ENCODE measurements at regions not wholly inside any gene's neighbourhood (a gene's known extent, or its start where the extent isn't known, plus 50 kb on each side); places are given as distances from the start of the nearest gene placed in this dataset.

DNA sequence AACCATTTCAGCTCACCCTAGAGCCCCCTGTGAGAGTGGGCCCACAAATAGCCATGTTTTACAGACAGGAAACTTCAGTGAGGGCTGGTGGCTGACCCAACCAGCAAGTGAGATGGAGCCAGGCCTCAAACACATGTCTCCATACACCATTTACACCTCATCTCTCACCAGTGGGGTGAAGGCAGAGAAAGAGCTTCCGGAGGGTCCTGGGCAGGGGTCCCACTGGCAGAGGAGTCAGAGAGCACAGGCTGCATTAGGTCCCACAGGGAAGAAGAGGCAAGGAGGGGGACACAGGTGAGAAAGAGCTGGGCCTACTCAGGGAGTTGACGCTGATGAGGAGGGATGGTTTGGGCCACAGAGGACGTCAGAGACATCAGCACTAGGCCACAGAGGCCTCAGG lies 172.6 kb downstream of the VEGFA start:
- Histone ChIP-seq H3K4me3 (no peak overlapping the region), H3K36me3 (no peaks in the 10 kb centered on the region), H3K4me1 (no peaks in the 10 kb centered on the region), H3K27me3 (no peaks in the 10 kb centered on the region), H3K27ac (no peak overlapping the region), H3K9me3 (peaks cover 5% of the 10 kb centered on the region)
- 92% methylated on average over 3 of the region's 3 CpGs for WGBS
- no peak for DNase-seq (ENCODE audit: low spot score in 2 of 2)
- TF ChIP-seq EP300 (IDR thresholded peaks at IDR 0.05): no peak
- TF ChIP-seq POLR2A (IDR thresholded peaks at IDR 0.05): no peak
- TF ChIP-seq, protein P1, sequence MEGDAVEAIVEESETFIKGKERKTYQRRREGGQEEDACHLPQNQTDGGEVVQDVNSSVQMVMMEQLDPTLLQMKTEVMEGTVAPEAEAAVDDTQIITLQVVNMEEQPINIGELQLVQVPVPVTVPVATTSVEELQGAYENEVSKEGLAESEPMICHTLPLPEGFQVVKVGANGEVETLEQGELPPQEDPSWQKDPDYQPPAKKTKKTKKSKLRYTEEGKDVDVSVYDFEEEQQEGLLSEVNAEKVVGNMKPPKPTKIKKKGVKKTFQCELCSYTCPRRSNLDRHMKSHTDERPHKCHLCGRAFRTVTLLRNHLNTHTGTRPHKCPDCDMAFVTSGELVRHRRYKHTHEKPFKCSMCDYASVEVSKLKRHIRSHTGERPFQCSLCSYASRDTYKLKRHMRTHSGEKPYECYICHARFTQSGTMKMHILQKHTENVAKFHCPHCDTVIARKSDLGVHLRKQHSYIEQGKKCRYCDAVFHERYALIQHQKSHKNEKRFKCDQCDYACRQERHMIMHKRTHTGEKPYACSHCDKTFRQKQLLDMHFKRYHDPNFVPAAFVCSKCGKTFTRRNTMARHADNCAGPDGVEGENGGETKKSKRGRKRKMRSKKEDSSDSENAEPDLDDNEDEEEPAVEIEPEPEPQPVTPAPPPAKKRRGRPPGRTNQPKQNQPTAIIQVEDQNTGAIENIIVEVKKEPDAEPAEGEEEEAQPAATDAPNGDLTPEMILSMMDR (IDR thresholded peaks at IDR 0.05): no peak
- no peak for TF ChIP-seq POLR2AphosphoS5 (IDR thresholded peaks at IDR 0.05)

DNA sequence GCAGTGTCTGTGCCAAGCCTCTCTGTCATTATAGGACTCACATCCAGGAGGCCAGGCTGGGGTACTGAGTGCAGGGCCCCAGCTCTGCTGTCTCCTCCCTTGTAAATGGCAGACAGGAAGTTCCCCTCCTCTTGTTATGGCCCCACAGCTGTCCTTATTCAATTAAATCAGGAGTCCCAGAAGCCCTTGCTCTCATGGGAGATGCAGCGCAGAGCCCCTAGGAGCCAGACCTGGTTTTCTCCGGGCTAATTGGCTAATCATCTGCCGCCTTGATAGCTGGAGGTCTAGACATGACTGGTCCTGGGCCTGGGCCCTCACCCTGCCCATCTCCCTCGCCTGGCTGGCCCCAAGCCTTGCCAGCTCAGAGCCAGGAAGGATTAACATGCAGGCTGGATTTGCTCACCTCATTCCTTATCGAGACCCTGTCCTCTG lies 172.0 kb downstream of the VEGFA start:
- Histone ChIP-seq H3K4me1 (no peaks in the 10 kb centered on the region), H3K36me3 (no peaks in the 10 kb centered on the region), H3K27ac (no peak overlapping the region), H3K27me3 (no peaks in the 10 kb centered on the region), H3K4me3 (no peak overlapping the region), H3K9me3 (peaks cover 5% of the 10 kb centered on the region)
- TF ChIP-seq, protein P1 (IDR thresholded peaks at IDR 0.05): no peak
- no peak for TF ChIP-seq EP300 (IDR thresholded peaks at IDR 0.05)
- no peak for TF ChIP-seq POLR2A (IDR thresholded peaks at IDR 0.05)
- TF ChIP-seq POLR2AphosphoS5 (IDR thresholded peaks at IDR 0.05): no peak
- peak; percentile 35 to 65 for DNase-seq (ENCODE audit: low spot score in 2 of 2)
- WGBS: 89% methylated on average over 5 of the region's 5 CpGs

DNA sequence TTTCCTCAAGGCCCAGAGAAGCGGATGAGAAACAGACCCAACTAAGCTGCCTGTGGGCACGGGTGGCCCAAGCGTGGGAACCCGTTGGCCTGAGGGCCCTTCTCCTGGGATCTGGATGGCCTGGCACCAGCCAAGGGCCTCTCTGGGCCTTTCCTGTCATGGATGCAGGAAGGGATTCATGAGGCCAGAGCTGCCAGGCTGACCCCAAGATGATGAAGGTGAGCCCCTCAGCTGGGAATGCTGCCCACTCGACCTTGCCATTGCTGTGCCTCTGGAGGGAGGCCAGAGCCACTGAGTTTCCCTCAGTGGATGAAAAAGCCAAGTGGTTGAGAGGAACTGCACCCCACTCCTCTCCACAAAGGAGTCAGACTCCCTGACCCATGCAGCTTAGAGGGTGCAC lies 171.2 kb downstream of the VEGFA start:
- peak in 1 of 2 donors; percentile 28 for DNase-seq (ENCODE audit: low spot score in 2 of 2)

DNA sequence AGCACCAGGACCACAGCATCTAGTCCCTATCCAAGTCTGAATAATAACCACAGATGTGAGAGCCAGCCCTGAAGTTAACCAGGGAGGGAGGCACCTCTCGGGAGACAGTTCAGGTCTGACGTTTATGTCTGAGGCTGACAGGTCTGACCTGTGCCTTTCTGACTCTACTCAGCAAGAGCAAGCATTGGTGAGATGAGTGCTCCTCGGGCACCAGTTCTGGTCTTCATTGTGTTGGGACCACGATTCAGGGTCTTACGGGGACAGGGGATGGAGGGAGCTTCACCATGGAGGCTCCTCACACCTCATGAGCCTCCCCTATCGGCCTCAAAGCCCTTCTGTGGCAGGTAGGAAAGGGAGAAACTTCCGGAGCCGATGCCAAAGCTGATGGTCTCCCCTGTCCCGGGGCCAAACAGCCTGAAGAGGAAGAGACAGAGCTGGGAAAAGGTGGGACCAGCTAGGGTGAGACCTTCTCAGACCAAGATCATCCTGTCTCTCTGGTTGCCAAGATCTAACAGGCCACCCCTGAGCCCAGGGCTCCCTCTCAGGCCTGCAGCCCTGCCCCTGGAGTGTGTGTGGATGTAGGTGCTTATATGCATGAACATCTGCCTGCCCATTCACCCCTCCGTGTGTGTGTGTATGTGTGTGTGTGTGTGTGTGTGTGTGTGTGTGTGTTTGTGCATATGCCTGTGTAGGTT lies 170.5 kb downstream of the VEGFA start:
- Histone ChIP-seq H3K4me3 (no peak overlapping the region), H3K27ac (no peak overlapping the region), H3K9me3 (peaks cover 2% of the 10 kb centered on the region), H3K4me1 (no peaks in the 10 kb centered on the region), H3K27me3 (no peaks in the 10 kb centered on the region), H3K36me3 (no peaks in the 10 kb centered on the region)
- peak; percentile 45 to 61 for DNase-seq (ENCODE audit: low spot score in 2 of 2)
- 79% methylated on average over 4 of the region's 10 CpGs for WGBS
- TF ChIP-seq POLR2A (IDR thresholded peaks at IDR 0.05) (no peak), POLR2AphosphoS5 (IDR thresholded peaks at IDR 0.05) (no peak), EP300 (IDR thresholded peaks at IDR 0.05) (no peak)
- TF ChIP-seq, protein P1 (IDR thresholded peaks at IDR 0.05): no peak

More for the DNA sequence above, 171.2 kb downstream of the VEGFA start:
- peaks cover 5% of the 10 kb centered on the region for H3K9me3 ChIP-seq
- WGBS: 100% methylated on average over 1 of the region's 5 CpGs
- TF ChIP-seq POLR2A (IDR thresholded peaks at IDR 0.05) (no peak), POLR2AphosphoS5 (IDR thresholded peaks at IDR 0.05) (no peak), EP300 (IDR thresholded peaks at IDR 0.05) (no peak)
- TF ChIP-seq, protein P1 (IDR thresholded peaks at IDR 0.05): no peak
- H3K4me1 ChIP-seq: no peaks in the 10 kb centered on the region
- H3K36me3 ChIP-seq: no peaks in the 10 kb centered on the region
- H3K27ac ChIP-seq: no peak overlapping the region
- H3K4me3 ChIP-seq: no peak overlapping the region
- H3K27me3 ChIP-seq: no peaks in the 10 kb centered on the region

DNA sequence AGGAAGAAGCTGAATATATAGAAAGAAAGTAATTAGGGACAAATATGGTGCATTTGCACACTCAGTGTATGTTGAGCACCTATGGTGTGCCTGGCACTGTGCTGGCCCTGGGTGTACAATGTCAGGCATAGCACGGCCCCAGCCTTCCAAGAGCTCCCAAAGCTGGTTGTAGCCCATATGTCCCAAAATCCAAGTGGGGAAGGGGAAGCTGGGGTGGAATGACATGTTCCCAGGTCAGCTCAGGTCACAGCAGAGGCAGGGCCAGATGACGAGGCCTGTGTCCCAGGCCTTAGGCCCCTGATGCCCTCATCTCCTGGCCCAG lies 170.0 kb downstream of the VEGFA start:
- 74% methylated on average over 2 of the region's 2 CpGs for WGBS

More for the DNA sequence above, 170.0 kb downstream of the VEGFA start:
- Histone ChIP-seq H3K36me3 (no peaks in the 10 kb centered on the region), H3K27ac (no peak overlapping the region), H3K27me3 (no peaks in the 10 kb centered on the region), H3K9me3 (no peaks in the 10 kb centered on the region), H3K4me1 (no peaks in the 10 kb centered on the region), H3K4me3 (no peak overlapping the region)
- DNase-seq (ENCODE audit: low spot score in 2 of 2): peak in 1 of 2 donors; percentile 40
- no peak for TF ChIP-seq EP300 (IDR thresholded peaks at IDR 0.05)
- no peak for TF ChIP-seq POLR2AphosphoS5 (IDR thresholded peaks at IDR 0.05)
